Neural cell (in vitro differentiated cells): ENCODE measurements at regions not wholly inside any gene's neighbourhood (a gene's known extent, or its start where the extent isn't known, plus 50 kb on each side); places are given as distances from the start of the nearest gene placed in this dataset.

Experiments used
- H2AFZ ChIP-seq: fragments of 200-600, 300-800 bp; sonication (generic), shearing (Covaris generic); 2 replicates; pipeline ENCODE4 v1.6.0; 2014; ENCODE audit warnings: low read depth, mild to moderate bottlenecking, antibody characterized with exemption, low read length, moderate library complexity
- H3F3A ChIP-seq: fragments of 200-600 bp; shearing (Covaris generic); 2 replicates; pipeline ENCODE4 v1.6.1; 2016; ENCODE audit warnings: mild to moderate bottlenecking, moderate library complexity, mixed read lengths, antibody characterized with exemption, low read length; ENCODE audit not compliant: insufficient read depth, poor library complexity, severe bottlenecking
- H3K27ac ChIP-seq: fragments of 200-600, 300-800 bp; sonication (generic), shearing (Covaris generic); 2 replicates; pipeline ENCODE4 v1.5.1; 2014; ENCODE audit warnings: mild to moderate bottlenecking, low read length, moderate library complexity
- H3K27me3 ChIP-seq: fragments of 300-800, 200-600 bp; sonication (generic), shearing (Covaris generic); 2 replicates; pipeline ENCODE4 v1.6.0; 2014; ENCODE audit warnings: mild to moderate bottlenecking, low read depth, low read length, moderate library complexity; ENCODE audit not compliant: insufficient read depth
- H3K36me3 ChIP-seq: fragments of 300-800, 200-600 bp; sonication (generic), shearing (Covaris generic); 2 replicates; pipeline ENCODE4 v1.5.1; 2014; ENCODE audit warnings: mild to moderate bottlenecking, antibody characterized with exemption, low read length, moderate library complexity; ENCODE audit not compliant: insufficient read depth
- H3K4me2 ChIP-seq: fragments of 300-800, 200-600 bp; sonication (generic), shearing (Covaris generic); 2 replicates; pipeline ENCODE4 v1.6.0; 2014; ENCODE audit warnings: mild to moderate bottlenecking, low read length
- H3K4me3 ChIP-seq: fragments of 300-800, 200-600 bp; sonication (generic), shearing (Covaris generic); 2 replicates; pipeline ENCODE4 v1.5.1; 2014; ENCODE audit warnings: mild to moderate bottlenecking, low read length, moderate library complexity
- H3K79me2 ChIP-seq: fragments of 200-600 bp; shearing (Covaris generic); replicated peaks from 2 replicates; pipeline ENCODE4 v1.6.0; 2014; ENCODE audit warnings: mild to moderate bottlenecking, low read length, moderate library complexity; ENCODE audit not compliant: insufficient read depth
- H3K9ac ChIP-seq: fragments of 300-800, 200-600 bp; sonication (generic), shearing (Covaris generic); 2 replicates; pipeline ENCODE4 v1.6.1; 2016; ENCODE audit warnings: mild to moderate bottlenecking, low read length, mixed read lengths
- H3K9me2 ChIP-seq: fragments of 200-600 bp; shearing (Covaris generic); 2 replicates; pipeline ENCODE4 v1.6.1; 2016; ENCODE audit warnings: mild to moderate bottlenecking, low read length, mixed read lengths; ENCODE audit not compliant: insufficient read depth
- H3K9me3 ChIP-seq: fragments of 200-600, 300-800 bp; sonication (generic), shearing (Covaris generic); 2 replicates; pipeline ENCODE4 v1.6.1; 2016; ENCODE audit warnings: mild to moderate bottlenecking, mixed run types, low read length, moderate library complexity, mixed read lengths
- H4K20me1 ChIP-seq: fragments of 200-600 bp; shearing (Covaris generic); 2 replicates; pipeline ENCODE4 v1.6.1; 2016; ENCODE audit warnings: mild to moderate bottlenecking, mixed run types; ENCODE audit not compliant: insufficient read depth
- EP300 ChIP-seq: fragments of 450-650 bp; conservative IDR thresholded peaks from 2 replicates; pipeline ENCODE4 v1.6.1; 2014; ENCODE audit warnings: antibody characterized with exemption, mild to moderate bottlenecking, moderate library complexity; ENCODE audit not compliant: poor library complexity, severe bottlenecking
- EZH2 ChIP-seq: fragments of 200-600, 300-800 bp; shearing (Covaris generic), sonication (generic); IDR thresholded peaks from 2 replicates; pipeline ENCODE4 v1.6.1; 2014; ENCODE audit warnings: antibody characterized with exemption, low read length, borderline replicate concordance, mild to moderate bottlenecking; ENCODE audit not compliant: insufficient read depth, poor library complexity, severe bottlenecking
- MXI1 ChIP-seq: fragments of 450-650 bp; conservative IDR thresholded peaks from 2 replicates; pipeline ENCODE4 v1.6.1; 2014; ENCODE audit warnings: antibody characterized with exemption, mild to moderate bottlenecking; ENCODE audit not compliant: poor library complexity, severe bottlenecking
- POLR2AphosphoS5 ChIP-seq: IDR thresholded peaks from 2 replicates; pipeline ENCODE4 v1.6.1; 2012
- RAD21 ChIP-seq: fragments of 450-650 bp; conservative IDR thresholded peaks from 2 replicates; pipeline ENCODE4 v1.6.1; 2014; ENCODE audit warnings: antibody characterized with exemption, mild to moderate bottlenecking, moderate library complexity
- SMC3 ChIP-seq: fragments of 450-650 bp; conservative IDR thresholded peaks from 2 replicates; pipeline ENCODE4 v1.6.1; 2014; ENCODE audit warnings: antibody characterized with exemption, mild to moderate bottlenecking, moderate library complexity; ENCODE audit not compliant: poor library complexity
- TAF1 ChIP-seq: IDR thresholded peaks from 2 replicates; pipeline ENCODE4 v1.6.1; 2012; ENCODE audit warnings: low read depth
- TF ChIP-seq, protein P1 (sequence below): fragments of 450-650 bp; IDR thresholded peaks from 2 replicates; pipeline ENCODE4 v1.5.1; 2014; ENCODE audit warnings: antibody characterized with exemption, mild to moderate bottlenecking, moderate library complexity; ENCODE audit not compliant: poor library complexity, severe bottlenecking
- TF ChIP-seq, protein P2 (sequence below): IDR thresholded peaks from 2 replicates; pipeline ENCODE4 v1.6.1; 2012; ENCODE audit warnings: borderline replicate concordance

DNA sequence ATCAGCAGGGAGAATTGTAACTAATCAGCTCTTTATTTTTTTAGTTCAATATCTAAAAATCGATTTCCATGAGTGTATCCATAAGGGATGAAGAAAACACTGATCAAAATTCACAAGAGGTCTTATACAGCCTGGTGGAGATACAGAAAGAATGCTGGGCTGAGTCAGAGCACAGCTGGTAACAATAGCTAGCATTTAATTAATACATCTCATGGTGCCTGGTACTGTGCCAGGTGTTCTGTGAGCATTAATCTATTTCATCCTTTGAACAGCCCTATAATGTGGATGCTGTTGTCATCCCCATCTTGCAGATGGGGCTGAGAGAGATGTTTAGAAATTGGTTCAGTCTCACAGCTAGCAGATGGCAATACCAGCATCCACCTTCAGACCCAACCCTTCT, 250.9 kb upstream of the RPS6KA3 start (continued):
- TF ChIP-seq, protein P1, sequence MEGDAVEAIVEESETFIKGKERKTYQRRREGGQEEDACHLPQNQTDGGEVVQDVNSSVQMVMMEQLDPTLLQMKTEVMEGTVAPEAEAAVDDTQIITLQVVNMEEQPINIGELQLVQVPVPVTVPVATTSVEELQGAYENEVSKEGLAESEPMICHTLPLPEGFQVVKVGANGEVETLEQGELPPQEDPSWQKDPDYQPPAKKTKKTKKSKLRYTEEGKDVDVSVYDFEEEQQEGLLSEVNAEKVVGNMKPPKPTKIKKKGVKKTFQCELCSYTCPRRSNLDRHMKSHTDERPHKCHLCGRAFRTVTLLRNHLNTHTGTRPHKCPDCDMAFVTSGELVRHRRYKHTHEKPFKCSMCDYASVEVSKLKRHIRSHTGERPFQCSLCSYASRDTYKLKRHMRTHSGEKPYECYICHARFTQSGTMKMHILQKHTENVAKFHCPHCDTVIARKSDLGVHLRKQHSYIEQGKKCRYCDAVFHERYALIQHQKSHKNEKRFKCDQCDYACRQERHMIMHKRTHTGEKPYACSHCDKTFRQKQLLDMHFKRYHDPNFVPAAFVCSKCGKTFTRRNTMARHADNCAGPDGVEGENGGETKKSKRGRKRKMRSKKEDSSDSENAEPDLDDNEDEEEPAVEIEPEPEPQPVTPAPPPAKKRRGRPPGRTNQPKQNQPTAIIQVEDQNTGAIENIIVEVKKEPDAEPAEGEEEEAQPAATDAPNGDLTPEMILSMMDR = no peak

DNA sequence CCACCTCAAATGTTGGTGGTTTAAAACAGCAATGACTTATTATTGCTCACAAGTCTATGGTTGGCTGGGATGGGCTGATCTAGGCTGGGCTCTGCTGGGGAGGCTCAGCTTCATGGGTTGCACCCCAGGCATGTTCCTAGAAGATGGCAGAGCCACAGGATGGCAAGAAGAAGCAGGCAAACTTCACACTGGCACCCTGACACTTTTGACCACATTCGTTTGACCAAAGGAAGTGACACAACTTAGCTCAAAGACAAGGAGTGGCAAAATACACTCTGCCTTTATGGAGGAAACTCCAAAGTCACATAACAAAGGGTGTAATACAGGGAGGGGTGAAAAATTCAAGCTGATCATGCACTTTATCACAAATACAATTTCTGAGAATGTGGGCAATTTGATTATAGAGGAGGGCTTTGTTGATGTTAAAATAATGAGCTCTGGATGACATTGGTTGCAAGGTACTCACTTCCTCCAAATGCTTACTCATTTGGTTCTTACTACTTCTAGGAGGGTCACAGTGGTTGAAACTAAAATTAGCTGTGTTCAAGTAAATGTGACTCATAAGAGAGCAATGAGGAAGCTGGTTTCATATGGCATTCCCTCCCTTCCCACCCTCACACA, 249.2 kb upstream of the RPS6KA3 start:
- Histone ChIP-seq H3K36me3 (no peaks in the 10 kb centered on the region), H3K79me2 (no peaks in the 10 kb centered on the region), H3K9me3 (no peaks in the 10 kb centered on the region), H3K27me3 (no peaks in the 10 kb centered on the region), H2AFZ (no peak overlapping the region), H3F3A (no peaks in the 10 kb centered on the region), H3K9ac (no peak overlapping the region), H4K20me1 (no peaks in the 10 kb centered on the region), H3K4me2 (no peak overlapping the region), H3K27ac (no peak overlapping the region), H3K9me2 (no peaks in the 10 kb centered on the region), H3K4me3 (no peak overlapping the region)
- TF ChIP-seq TAF1 (no peak), MXI1 (no peak), SMC3 (no peak), RAD21 (no peak), POLR2AphosphoS5 (no peak), EP300 (no peak), EZH2 (no peak)
- TF ChIP-seq, protein P1 = no peak
- TF ChIP-seq, protein P2, sequence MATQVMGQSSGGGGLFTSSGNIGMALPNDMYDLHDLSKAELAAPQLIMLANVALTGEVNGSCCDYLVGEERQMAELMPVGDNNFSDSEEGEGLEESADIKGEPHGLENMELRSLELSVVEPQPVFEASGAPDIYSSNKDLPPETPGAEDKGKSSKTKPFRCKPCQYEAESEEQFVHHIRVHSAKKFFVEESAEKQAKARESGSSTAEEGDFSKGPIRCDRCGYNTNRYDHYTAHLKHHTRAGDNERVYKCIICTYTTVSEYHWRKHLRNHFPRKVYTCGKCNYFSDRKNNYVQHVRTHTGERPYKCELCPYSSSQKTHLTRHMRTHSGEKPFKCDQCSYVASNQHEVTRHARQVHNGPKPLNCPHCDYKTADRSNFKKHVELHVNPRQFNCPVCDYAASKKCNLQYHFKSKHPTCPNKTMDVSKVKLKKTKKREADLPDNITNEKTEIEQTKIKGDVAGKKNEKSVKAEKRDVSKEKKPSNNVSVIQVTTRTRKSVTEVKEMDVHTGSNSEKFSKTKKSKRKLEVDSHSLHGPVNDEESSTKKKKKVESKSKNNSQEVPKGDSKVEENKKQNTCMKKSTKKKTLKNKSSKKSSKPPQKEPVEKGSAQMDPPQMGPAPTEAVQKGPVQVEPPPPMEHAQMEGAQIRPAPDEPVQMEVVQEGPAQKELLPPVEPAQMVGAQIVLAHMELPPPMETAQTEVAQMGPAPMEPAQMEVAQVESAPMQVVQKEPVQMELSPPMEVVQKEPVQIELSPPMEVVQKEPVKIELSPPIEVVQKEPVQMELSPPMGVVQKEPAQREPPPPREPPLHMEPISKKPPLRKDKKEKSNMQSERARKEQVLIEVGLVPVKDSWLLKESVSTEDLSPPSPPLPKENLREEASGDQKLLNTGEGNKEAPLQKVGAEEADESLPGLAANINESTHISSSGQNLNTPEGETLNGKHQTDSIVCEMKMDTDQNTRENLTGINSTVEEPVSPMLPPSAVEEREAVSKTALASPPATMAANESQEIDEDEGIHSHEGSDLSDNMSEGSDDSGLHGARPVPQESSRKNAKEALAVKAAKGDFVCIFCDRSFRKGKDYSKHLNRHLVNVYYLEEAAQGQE = no peak

DNA sequence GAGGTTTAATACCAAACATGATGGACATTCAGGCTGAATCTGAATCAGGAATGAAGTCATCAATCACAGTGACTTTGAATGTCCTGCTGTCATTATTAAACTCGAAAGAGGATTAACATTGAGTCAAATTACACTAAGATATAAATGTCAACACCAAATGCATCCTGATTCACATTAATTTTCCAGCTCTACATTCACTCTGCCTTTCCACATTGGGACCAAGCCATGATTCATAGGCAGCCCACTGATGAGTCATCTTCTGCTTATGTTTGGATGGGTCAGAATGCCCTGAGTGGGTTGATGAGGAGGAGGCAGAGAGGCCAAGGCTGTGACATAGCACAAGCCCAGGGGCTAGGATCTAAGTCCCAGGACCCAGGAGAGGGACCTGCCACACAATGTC, 247.6 kb upstream of the RPS6KA3 start:
- H3F3A ChIP-seq = no peaks in the 10 kb centered on the region
- no peak overlapping the region for H3K4me3 ChIP-seq
- H3K79me2 ChIP-seq = no peaks in the 10 kb centered on the region
- H3K9me2 ChIP-seq = no peaks in the 10 kb centered on the region
- H3K9me3 ChIP-seq = no peaks in the 10 kb centered on the region
- no peaks in the 10 kb centered on the region for H3K36me3 ChIP-seq
- H3K4me2 ChIP-seq = no peak overlapping the region
- H3K27me3 ChIP-seq = no peaks in the 10 kb centered on the region
- TF ChIP-seq EP300 (no peak), MXI1 (no peak), SMC3 (no peak), EZH2 (no peak), RAD21 (no peak), POLR2AphosphoS5 (no peak)
- H3K9ac ChIP-seq = no peak overlapping the region
- H3K27ac ChIP-seq = no peak overlapping the region
- H2AFZ ChIP-seq = no peak overlapping the region
- no peaks in the 10 kb centered on the region for H4K20me1 ChIP-seq
